BE2C (cell line): ENCODE measurements at regions not wholly inside any gene's neighbourhood (a gene's known extent, or its start where the extent isn't known, plus 50 kb on each side); places are given as distances from the start of the nearest gene placed in this dataset.

Source experiments
- DNase-seq: peaks from one replicate; pipeline ENCODE4 v3.0.0-alpha.2; 2020
- H3K27me3 ChIP-seq: fragments of 250-450 bp; sonication (Bioruptor Pico); 2 replicates; pipeline ENCODE4 v1.5.1; 2020; ENCODE audit warnings: mild to moderate bottlenecking
- H3K36me3 ChIP-seq: fragments of 250-450 bp; sonication (Bioruptor Pico); 2 replicates; pipeline ENCODE4 v1.5.1; 2020; ENCODE audit warnings: mild to moderate bottlenecking
- H3K4me1 ChIP-seq: fragments of 250-450 bp; sonication (Bioruptor Pico); 2 replicates; pipeline ENCODE4 v1.5.1; 2020
- H3K4me3 ChIP-seq: 2 replicates; pipeline ENCODE4 v1.5.1; 2011; ENCODE audit warnings: low read depth, low read length
- H3K9me3 ChIP-seq: fragments of 250-450 bp; sonication (Bioruptor Pico); 2 replicates; pipeline ENCODE4 v1.5.1; 2020
- CTCF ChIP-seq: IDR thresholded peaks from 2 replicates; pipeline ENCODE4 v1.5.1; 2012; ENCODE audit warnings: mild to moderate bottlenecking, low read depth, low read length

GRCh38 chr12:4215229-4216186 is 58.1 kb upstream of the CCND2 start:
- Histone ChIP-seq H3K27me3 (peaks cover 16% of the 10 kb centered on the region), H3K4me3 (no peak overlapping the region)
- no peak for DNase-seq

GRCh38 chr12:4214877-4215228 is 58.7 kb upstream of the CCND2 start:
- DNase-seq = no peak
- Histone ChIP-seq H3K27me3 (peaks cover 22% of the 10 kb centered on the region), H3K4me1 (no peaks in the 10 kb centered on the region), H3K36me3 (no peaks in the 10 kb centered on the region), H3K9me3 (no peaks in the 10 kb centered on the region), H3K4me3 (no peak overlapping the region)
- no peak for TF ChIP-seq CTCF

More at GRCh38 chr12:4215229-4216186, 58.1 kb upstream of the CCND2 start:
- TF ChIP-seq CTCF = no peak
- Histone ChIP-seq H3K36me3 (no peaks in the 10 kb centered on the region), H3K4me1 (no peaks in the 10 kb centered on the region), H3K9me3 (no peaks in the 10 kb centered on the region)

- peaks cover 36% of the 10 kb centered on the region for H3K27me3 ChIP-seq
Observed at GRCh38 chr12:4213471-4213870, 60.1 kb upstream of the CCND2 start.

GRCh38 chr12:4212845-4213244 is 60.7 kb upstream of the CCND2 start:
- peaks cover 36% of the 10 kb centered on the region for H3K27me3 ChIP-seq
- no peaks in the 10 kb centered on the region for H3K9me3 ChIP-seq
- H3K4me3 ChIP-seq = no peak overlapping the region
- TF ChIP-seq CTCF = no peak
- no peaks in the 10 kb centered on the region for H3K36me3 ChIP-seq
- DNase-seq = no peak
- no peaks in the 10 kb centered on the region for H3K4me1 ChIP-seq

More at GRCh38 chr12:4213471-4213870, 60.1 kb upstream of the CCND2 start:
- no peaks in the 10 kb centered on the region for H3K36me3 ChIP-seq
- H3K9me3 ChIP-seq = no peaks in the 10 kb centered on the region
- no peak for DNase-seq
- no peak for TF ChIP-seq CTCF
- H3K4me3 ChIP-seq = no peak overlapping the region
- no peaks in the 10 kb centered on the region for H3K4me1 ChIP-seq

- Histone ChIP-seq H3K36me3 (no peaks in the 10 kb centered on the region), H3K4me3 (no peak overlapping the region), H3K27me3 (peaks cover 37% of the 10 kb centered on the region), H3K9me3 (no peaks in the 10 kb centered on the region), H3K4me1 (no peaks in the 10 kb centered on the region)
- no peak for DNase-seq
- TF ChIP-seq CTCF = no peak
Observed at GRCh38 chr12:4211372-4211771, 62.2 kb upstream of the CCND2 start.

- no peak for TF ChIP-seq CTCF
- Histone ChIP-seq H3K4me1 (no peaks in the 10 kb centered on the region), H3K4me3 (no peak overlapping the region), H3K9me3 (no peaks in the 10 kb centered on the region), H3K36me3 (no peaks in the 10 kb centered on the region), H3K27me3 (peaks cover 42% of the 10 kb centered on the region)
- DNase-seq = no peak
Observed at GRCh38 chr12:4210183-4210582, 63.4 kb upstream of the CCND2 start.
